Activated naive CD8-positive, alpha-beta T cell treated with anti-CD3 and anti-CD28 coated beads, Interleukin-2, amount 50 U/mL, for 24 hours (primary cell): ENCODE measurements at regions not wholly inside any gene's neighbourhood (a gene's known extent, or its start where the extent isn't known, plus 50 kb on each side); places are given as distances from the start of the nearest gene placed in this dataset.

Experiments
- ATAC-seq: fragments of 150-1000 bp; cut with Tn5 transposase; one replicate; pipeline ENCODE4 v1.10.0; 2021
- DNase-seq: peaks from one replicate; pipeline ENCODE4 v3.0.0; 2021
- H3K27ac Mint-ChIP-seq: one replicate; pipeline ENCODE4 v1.8.0; 2021; ENCODE audit warnings: mild to moderate bottlenecking, mixed read lengths
- H3K27me3 Mint-ChIP-seq: one replicate; pipeline ENCODE4 v1.8.0; 2021; ENCODE audit warnings: mixed read lengths
- H3K36me3 Mint-ChIP-seq: one replicate; pipeline ENCODE4 v1.8.0; 2021; ENCODE audit warnings: low read depth, mixed read lengths
- H3K4me1 Mint-ChIP-seq: one replicate; pipeline ENCODE4 v1.8.0; 2021; ENCODE audit warnings: mixed read lengths
- H3K4me3 Mint-ChIP-seq: one replicate; pipeline ENCODE4 v1.8.0; 2021; ENCODE audit warnings: mild to moderate bottlenecking, moderate library complexity, mixed read lengths
- H3K9me3 Mint-ChIP-seq: one replicate; pipeline ENCODE4 v1.8.0; 2021; ENCODE audit warnings: mixed read lengths

DNA sequence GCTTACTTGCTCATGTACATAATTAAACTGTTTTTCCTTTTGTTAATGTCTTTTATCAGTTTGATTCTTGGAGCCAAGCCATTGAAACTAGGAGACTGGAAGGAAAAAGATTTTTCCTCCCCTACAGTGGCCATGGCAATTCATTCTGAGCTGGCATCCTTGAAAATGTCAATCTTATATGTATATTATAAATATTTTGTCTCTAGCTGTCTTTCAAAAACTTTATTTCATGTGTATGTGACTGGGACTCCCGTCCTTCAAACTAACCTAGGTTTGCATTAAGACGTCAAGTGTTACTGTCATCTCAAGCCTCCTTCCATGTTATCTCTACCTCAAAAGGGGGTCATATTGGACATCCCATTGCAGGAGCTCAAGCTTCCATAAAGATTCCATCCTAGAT is 280.4 kb downstream of the HRH4 start:
- DNase-seq (no peak), ATAC-seq (no peak)
- no peaks in the 10 kb centered on the region for H3K27me3 Mint-ChIP-seq
- H3K36me3 Mint-ChIP-seq: no peaks in the 10 kb centered on the region
- H3K9me3 Mint-ChIP-seq: no peaks in the 10 kb centered on the region
- no peak overlapping the region for H3K27ac Mint-ChIP-seq
- H3K4me1 Mint-ChIP-seq: no peaks in the 10 kb centered on the region
- no peak overlapping the region for H3K4me3 Mint-ChIP-seq

DNA sequence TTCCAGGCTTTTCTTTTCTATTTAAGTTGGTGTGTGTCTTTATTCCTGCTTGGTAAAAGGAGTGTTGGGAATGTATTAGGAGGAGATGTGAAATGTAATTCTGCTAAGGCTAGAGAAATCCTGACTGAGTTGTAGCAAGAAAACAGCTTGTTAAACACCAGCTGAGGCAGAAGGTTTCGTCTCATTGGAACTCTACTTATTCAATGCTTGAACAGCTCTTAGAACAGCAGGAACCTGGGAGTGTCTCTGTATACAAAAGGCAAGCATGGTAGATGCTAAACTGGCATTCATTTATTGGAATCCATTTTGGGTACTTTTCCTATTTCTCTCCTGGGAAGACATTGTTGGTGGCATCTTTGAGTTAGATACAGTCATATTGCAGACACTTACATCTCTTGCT is 280.9 kb downstream of the HRH4 start:
- no peak for ATAC-seq
- H3K4me3 Mint-ChIP-seq: no peak overlapping the region

DNA sequence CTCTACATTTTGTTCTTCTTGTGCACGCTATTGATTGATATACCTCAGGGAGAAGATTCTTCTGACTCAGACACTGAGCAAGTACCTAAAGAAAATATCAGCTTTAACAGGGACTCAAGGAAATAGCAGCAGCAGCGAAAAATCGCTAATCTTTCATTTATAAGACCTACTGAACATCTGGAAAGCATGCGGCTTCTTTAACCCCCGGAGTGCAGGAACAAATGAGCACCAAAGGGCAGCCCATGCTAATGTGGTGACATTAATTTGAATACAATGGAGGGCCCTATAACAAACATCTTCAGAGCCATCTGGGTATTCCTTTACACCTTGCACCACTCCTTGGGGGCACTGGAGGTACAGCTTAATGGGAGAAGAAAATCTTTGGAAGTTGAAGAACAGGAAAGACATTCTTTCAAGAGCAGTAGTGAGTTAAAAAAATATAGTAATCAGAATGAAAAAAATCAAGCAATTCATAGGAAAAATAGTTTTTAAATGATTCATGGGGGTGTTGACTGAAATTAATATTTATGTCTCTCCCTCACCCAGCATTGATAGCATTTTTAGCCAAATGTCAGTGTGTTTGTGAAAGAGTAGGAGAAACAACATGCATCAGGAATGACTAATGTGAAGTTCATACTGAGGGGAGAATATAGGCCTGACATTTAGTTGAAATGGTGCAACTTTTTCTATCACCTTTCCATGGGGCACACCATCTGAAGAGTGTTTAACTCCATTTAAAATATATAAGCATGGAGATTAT is 281.7 kb downstream of the HRH4 start:
- Mint-ChIP-seq H3K27me3 (no peaks in the 10 kb centered on the region), H3K36me3 (no peaks in the 10 kb centered on the region), H3K4me3 (no peak overlapping the region), H3K4me1 (no peaks in the 10 kb centered on the region), H3K27ac (no peak overlapping the region), H3K9me3 (no peaks in the 10 kb centered on the region)
- DNase-seq: no peak
- no peak for ATAC-seq

More for the DNA sequence above, 280.9 kb downstream of the HRH4 start:
- Mint-ChIP-seq H3K36me3 (no peaks in the 10 kb centered on the region), H3K27me3 (no peaks in the 10 kb centered on the region), H3K9me3 (no peaks in the 10 kb centered on the region), H3K27ac (no peak overlapping the region), H3K4me1 (no peaks in the 10 kb centered on the region)
- no peak for DNase-seq

DNA sequence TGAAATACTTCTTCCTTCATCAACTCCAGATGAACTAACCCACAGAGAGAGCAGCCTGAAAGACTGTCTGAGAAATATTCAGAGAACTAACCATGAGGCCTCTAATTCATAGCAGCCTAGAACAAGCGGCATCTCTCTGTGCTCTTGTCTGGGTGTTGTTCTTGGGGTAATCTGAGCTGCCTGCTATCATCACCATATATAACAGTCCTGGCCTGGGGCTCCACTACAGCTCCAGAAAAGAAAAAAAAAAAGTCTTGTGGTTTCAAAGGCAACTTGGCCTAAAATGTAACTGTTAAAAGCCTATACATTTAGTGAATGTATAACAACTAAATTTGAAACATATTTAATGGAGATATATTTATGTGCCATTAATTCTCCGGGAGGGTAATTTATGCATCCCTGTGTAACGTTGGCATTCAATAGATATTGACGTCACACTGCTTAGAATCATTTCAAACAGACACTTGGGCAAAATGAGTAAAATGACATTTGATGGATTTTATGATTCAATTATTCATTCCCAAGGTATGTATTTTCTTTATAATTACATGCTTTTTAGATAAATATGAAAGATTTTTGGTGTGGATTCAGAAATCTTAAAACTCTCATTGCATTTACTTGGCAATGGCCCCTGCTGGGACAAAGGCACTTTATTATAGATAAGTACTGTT is 294.3 kb downstream of the HRH4 start:
- Mint-ChIP-seq H3K9me3 (no peaks in the 10 kb centered on the region), H3K36me3 (no peaks in the 10 kb centered on the region), H3K4me1 (no peaks in the 10 kb centered on the region), H3K27me3 (no peaks in the 10 kb centered on the region), H3K27ac (no peak overlapping the region), H3K4me3 (no peak overlapping the region)
- ATAC-seq (no peak), DNase-seq (no peak)

DNA sequence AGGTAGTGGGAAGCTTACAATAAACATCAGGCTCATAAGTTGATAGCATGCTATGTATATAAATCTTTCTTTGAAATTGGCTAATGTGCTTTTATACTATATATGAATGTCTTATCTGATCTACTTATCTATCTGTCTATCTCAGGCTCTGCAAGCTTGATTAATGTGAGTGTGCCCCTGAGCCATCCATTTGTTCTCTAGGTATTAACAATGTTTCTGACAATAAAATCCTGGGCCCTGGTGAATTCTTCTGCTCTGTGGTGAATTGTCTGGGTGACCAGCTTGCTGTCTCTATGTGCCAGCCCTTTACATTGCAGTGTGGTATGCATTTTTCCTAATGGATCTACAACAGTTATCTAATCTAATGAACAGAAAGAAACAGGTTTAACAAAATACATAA is 295.9 kb downstream of the HRH4 start:
- no peak for ATAC-seq
- Mint-ChIP-seq H3K27ac (no peak overlapping the region), H3K4me3 (no peak overlapping the region), H3K4me1 (no peaks in the 10 kb centered on the region), H3K9me3 (peaks cover 2% of the 10 kb centered on the region), H3K27me3 (peaks cover 5% of the 10 kb centered on the region), H3K36me3 (no peaks in the 10 kb centered on the region)
- DNase-seq: no peak

DNA sequence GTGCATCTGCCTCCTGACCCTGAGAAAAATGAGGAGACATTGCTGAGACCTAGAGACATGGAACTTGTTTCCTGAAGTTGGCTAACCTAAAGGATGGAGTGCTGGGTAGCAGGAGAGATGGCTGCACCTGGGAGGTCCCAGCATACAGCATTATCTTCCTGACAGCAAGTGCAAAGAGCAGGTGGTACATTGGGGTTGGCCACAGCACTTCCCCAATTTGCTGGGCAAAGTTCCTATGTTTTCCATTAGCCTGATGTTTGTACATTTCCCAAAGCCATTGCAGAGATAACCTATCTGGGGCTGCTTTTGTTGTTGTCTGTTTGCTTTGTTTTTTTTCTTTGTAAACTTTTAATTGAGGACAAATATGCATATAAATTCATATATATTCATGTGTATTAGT is 296.7 kb downstream of the HRH4 start:
- no peaks in the 10 kb centered on the region for H3K36me3 Mint-ChIP-seq
- ATAC-seq: no peak
- H3K27me3 Mint-ChIP-seq: peaks cover 5% of the 10 kb centered on the region
- no peaks in the 10 kb centered on the region for H3K4me1 Mint-ChIP-seq
- DNase-seq: no peak
- no peak overlapping the region for H3K4me3 Mint-ChIP-seq
- no peak overlapping the region for H3K27ac Mint-ChIP-seq
- H3K9me3 Mint-ChIP-seq: peaks cover 7% of the 10 kb centered on the region

DNA sequence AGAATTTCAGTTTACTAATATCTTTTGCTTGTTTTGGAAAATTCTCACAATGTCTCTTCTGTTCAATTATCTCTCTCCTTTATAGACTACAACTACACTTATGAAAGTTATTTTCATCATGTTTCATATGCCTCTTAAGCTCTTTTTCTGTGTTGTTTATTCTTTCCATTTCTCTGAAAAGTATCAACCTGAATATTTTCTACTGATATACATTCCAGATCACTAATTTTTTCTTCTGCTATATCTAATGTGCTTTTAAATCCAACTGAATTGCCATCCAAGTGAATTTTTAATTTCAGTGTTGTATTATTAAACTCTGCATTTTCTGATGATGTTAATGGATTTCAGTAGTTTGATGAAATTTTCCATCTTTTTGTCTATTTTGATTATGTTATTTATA is 301.3 kb downstream of the HRH4 start:
- Mint-ChIP-seq H3K27me3 (peaks cover 5% of the 10 kb centered on the region), H3K4me1 (no peaks in the 10 kb centered on the region), H3K4me3 (no peak overlapping the region), H3K9me3 (peaks cover 7% of the 10 kb centered on the region), H3K36me3 (no peaks in the 10 kb centered on the region), H3K27ac (no peak overlapping the region)
- no peak for ATAC-seq
- DNase-seq: no peak

DNA sequence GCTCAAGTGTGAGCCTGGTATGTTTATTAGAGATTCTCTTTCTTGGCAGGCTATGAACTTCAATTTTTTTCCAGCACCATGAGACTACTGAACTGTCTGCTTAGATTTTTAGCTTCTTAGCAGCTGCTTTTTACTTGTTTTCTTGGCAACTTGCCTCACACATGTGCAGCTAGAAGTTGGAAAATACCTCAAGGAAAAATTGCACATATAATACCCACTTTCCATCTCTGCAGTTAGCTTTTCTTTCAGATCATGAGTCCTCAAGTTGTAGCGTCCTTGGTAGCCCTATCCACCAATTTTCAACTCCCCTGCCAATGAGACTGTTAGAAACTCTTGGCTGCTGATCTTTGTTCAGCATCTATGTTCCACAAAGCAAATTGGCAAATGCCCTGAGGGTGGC is 302.1 kb downstream of the HRH4 start:
- Mint-ChIP-seq H3K4me3 (no peak overlapping the region), H3K9me3 (peaks cover 7% of the 10 kb centered on the region), H3K27me3 (peaks cover 5% of the 10 kb centered on the region), H3K36me3 (no peaks in the 10 kb centered on the region), H3K27ac (no peak overlapping the region), H3K4me1 (no peaks in the 10 kb centered on the region)
- no peak for ATAC-seq
- no peak for DNase-seq

DNA sequence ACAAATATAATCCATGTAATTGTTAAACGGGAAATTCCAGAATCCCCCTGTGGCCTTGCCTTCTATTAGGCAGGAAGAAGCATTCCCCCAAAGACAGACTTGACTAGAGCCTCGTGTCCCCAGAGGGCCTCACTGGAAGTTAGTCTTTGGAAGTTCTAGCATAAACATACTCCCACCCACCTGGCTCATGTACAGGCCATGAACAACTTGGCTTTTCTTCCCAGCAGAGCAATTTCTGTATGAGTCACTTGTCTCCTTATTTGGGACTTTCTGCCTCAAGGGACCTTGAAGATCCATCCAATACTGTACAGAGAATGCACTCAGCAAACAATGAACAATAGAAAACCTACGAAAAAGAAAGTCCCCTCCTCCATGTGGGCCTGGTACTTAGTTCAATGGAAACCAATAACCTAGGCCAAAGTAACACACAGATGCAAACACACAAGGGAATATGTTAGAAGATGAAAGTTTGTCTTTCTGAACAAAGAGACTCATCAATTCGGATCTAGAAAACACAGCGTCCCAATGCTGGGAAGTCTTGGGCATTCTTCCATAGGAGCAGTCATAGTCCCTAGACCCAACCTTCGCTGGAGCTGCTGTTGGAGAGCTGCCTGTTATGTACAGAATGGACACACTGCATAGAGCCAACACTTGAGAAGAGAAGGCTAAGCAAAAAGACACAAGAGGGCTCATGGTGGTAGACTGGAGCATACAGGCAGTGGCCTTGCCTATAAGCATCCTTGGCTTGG is 303.5 kb downstream of the HRH4 start:
- H3K36me3 Mint-ChIP-seq: no peaks in the 10 kb centered on the region
- H3K4me1 Mint-ChIP-seq: no peaks in the 10 kb centered on the region
- H3K4me3 Mint-ChIP-seq: no peak overlapping the region
- DNase-seq (no peak), ATAC-seq (no peak)
- no peak overlapping the region for H3K27ac Mint-ChIP-seq
- peaks cover 7% of the 10 kb centered on the region for H3K9me3 Mint-ChIP-seq
- peaks cover 5% of the 10 kb centered on the region for H3K27me3 Mint-ChIP-seq

DNA sequence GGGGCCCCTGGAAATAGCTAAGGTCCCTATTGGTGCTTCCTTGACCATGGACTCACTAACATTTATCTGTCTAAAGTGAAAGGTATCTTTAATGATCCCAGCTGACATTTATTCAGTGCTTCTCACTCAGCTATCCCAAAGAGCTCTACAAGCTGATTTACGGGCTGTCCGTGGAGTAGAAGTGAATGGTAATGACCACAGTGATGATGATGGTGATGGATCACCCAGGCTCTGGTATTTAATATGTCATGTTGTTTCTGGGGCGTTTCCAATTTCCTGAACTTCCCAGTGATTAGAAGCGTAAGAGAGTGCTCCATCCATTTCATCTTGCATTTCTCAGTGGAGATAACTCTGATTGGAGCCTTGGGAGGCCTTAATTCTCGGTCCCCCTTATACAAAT is 304.3 kb downstream of the HRH4 start:
- H3K9me3 Mint-ChIP-seq: peaks cover 7% of the 10 kb centered on the region
- peaks cover 5% of the 10 kb centered on the region for H3K27me3 Mint-ChIP-seq
- H3K4me1 Mint-ChIP-seq: no peaks in the 10 kb centered on the region
- ATAC-seq (no peak), DNase-seq (no peak)
- H3K36me3 Mint-ChIP-seq: no peaks in the 10 kb centered on the region
- H3K27ac Mint-ChIP-seq: no peak overlapping the region
- no peak overlapping the region for H3K4me3 Mint-ChIP-seq

DNA sequence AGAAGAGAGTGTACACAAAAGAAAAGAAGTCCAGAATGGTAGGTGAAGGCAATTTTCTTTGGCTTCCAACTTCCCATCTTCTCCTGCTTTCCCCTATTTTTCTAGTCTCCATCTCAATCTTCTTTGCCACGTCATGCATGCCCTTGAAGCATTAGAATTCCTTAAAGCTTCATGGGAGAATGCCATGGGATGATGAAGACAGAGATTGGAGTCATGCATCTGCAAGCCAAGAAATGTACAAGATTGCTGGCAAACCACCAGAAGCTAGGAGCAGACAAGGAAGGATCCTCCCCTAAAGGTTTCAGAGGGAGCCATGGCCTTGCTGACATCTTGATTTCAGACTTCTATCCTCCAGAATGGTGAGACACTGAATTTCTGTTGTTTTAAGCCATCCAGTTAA is 305.9 kb downstream of the HRH4 start:
- H3K4me3 Mint-ChIP-seq: no peak overlapping the region
- ATAC-seq: no peak
- DNase-seq: no peak
- peaks cover 8% of the 10 kb centered on the region for H3K9me3 Mint-ChIP-seq
- no peaks in the 10 kb centered on the region for H3K4me1 Mint-ChIP-seq
- H3K36me3 Mint-ChIP-seq: no peaks in the 10 kb centered on the region
- peaks cover 4% of the 10 kb centered on the region for H3K27me3 Mint-ChIP-seq
- no peak overlapping the region for H3K27ac Mint-ChIP-seq

DNA sequence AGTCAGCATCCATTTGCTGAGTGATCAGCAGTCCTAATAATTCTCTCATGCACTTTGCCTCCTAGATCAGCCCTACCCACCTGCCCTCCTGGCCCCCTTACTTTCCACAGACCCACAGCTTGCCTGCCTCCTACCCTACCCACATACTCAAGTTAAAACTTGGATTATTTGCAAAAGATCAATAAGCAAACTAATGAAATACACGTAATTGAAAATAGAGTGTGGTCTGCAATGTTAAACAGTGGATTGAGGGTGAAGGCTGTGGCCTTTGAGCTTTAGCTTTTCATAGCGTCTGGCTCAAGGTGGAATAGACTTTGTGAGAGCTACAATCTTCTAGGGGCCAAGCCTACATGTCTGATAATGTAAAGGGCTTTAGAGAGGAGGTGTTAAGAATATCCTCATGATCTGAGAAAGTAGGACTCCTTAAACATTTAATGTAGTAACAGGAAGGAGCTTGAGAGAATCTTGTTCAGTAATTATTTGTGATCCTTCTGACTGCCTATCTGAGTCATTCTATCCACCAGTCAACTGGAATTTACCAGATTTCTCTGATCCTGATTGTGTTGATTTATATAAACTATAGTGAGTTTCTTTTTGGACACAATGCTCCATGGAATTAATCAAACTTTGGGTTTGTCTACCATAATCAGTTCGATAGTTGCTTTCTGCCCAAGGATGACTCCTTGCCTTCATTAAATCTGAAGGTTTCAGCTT is 310.0 kb downstream of the HRH4 start:
- Mint-ChIP-seq H3K4me1 (no peaks in the 10 kb centered on the region), H3K4me3 (no peak overlapping the region), H3K27ac (no peak overlapping the region), H3K36me3 (no peaks in the 10 kb centered on the region), H3K9me3 (peaks cover 3% of the 10 kb centered on the region), H3K27me3 (peaks cover 4% of the 10 kb centered on the region)
- ATAC-seq (no peak), DNase-seq (no peak)

DNA sequence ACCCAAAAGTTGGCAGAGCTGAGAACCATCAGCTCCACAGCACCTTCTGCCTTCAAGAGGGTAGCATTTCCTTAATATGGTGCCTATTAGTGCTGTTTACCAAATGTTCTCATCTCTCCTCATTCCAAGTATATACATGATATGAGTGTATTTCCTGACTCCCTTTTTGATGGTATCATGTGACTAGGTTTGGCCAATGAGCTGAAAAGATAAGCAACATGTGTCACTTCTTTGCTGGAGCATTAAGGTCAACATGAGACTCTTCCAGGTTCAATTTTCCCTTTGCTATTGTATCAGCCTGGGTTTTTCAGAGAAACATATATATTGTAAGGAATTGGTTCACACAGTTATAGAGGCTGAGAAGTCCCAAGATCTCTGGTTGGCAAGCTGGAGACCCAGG is 310.9 kb downstream of the HRH4 start:
- no peaks in the 10 kb centered on the region for H3K4me1 Mint-ChIP-seq
- peaks cover 3% of the 10 kb centered on the region for H3K9me3 Mint-ChIP-seq
- no peak overlapping the region for H3K4me3 Mint-ChIP-seq
- H3K27ac Mint-ChIP-seq: no peak overlapping the region
- DNase-seq (no peak), ATAC-seq (no peak)
- peaks cover 4% of the 10 kb centered on the region for H3K27me3 Mint-ChIP-seq
- H3K36me3 Mint-ChIP-seq: no peaks in the 10 kb centered on the region

DNA sequence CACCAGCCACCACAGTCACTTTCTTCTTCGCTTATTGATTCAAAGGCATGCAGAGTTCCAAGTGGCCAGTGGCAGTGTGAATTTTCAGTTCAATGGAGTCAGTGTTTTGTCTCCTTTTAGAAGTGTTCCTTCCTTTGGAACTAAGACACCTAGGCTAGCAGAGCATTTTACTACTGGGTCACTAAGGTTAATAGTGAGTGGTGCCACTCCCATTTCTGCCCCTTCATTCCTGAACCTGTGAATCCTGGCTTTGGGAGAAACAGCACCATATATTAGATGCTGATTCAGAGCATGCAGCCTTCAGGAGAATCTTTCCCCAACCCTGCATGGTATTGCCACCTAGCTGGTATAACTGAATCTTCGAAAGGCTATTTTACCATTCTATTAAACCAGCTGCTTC is 312.7 kb downstream of the HRH4 start:
- peaks cover 4% of the 10 kb centered on the region for H3K27me3 Mint-ChIP-seq

More for the DNA sequence above, 312.7 kb downstream of the HRH4 start:
- H3K27ac Mint-ChIP-seq: no peak overlapping the region
- DNase-seq: no peak
- no peaks in the 10 kb centered on the region for H3K4me1 Mint-ChIP-seq
- H3K9me3 Mint-ChIP-seq: peaks cover 3% of the 10 kb centered on the region
- no peak overlapping the region for H3K4me3 Mint-ChIP-seq
- no peak for ATAC-seq
- no peaks in the 10 kb centered on the region for H3K36me3 Mint-ChIP-seq
